ENCODE measurements at regions not wholly inside any gene's neighbourhood (a gene's known extent, or its start where the extent isn't known, plus 50 kb on each side); places are given as distances from the start of the nearest gene placed in this dataset.

DNA sequence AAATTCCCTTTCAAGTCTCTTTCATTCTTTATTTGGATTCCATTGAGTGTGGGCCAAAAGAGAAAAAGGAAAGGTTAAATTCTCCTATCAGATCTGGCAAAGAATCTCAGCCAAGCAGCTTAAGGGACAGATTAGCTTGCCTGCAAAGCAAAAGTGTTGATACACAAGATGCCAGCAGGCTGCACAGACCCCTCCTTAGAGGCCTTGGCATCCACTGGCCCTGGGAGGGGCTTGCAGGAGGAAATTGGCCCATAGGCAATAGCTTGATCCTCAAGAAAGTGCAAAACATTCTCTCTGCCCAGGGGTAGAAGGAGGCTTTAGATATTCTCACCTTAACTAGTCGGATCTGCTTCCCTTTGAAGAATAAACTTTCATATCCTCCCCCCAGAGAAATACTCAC lies 300.4 kb upstream of the CPEB2 start:
- no peak overlapping the region for H3K9ac ChIP-seq (ENCODE audit: low read length)
- H3K9me3 ChIP-seq (ENCODE audit: control insufficient read depth, low read length) = no peaks in the 10 kb centered on the region
- no peak overlapping the region for H3K4me3 ChIP-seq (ENCODE audit: low read length)
- no peaks in the 10 kb centered on the region for H3K36me3 ChIP-seq (ENCODE audit: control insufficient read depth, insufficient read depth, low read length, severe bottlenecking)
- peaks cover 13% of the 10 kb centered on the region for H3K4me1 ChIP-seq (ENCODE audit: control insufficient read depth, insufficient read depth, low read length)
- no peaks in the 10 kb centered on the region for H3K27me3 ChIP-seq (replicated peaks; ENCODE audit: control insufficient read depth, insufficient read depth, low read length)
- peak; percentile 17 for DNase-seq (ENCODE audit: low read depth)

DNA sequence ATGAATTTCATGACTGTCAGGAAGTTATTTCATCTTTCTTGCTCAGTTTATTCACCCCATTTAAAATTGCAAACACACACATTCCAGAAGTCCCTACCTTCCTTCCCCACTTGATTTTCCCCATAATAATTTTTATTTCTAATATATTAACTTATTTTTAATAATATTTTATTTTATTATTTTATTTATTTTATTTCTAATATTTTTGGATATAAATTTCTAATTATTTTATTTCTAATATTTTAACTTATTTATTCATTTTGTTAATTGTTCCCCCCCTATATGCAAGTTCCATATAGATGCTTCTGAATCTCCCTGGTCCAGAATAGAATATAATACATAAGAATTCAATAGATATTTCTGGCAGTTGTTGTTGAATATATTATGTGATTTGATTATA lies 293.7 kb upstream of the CPEB2 start:
- H3K4me1 ChIP-seq (ENCODE audit: control insufficient read depth, insufficient read depth, low read length) = no peaks in the 10 kb centered on the region
- no peaks in the 10 kb centered on the region for H3K9me3 ChIP-seq (ENCODE audit: control insufficient read depth, low read length)
- no peak overlapping the region for H3K9ac ChIP-seq (ENCODE audit: low read length)
- no peaks in the 10 kb centered on the region for H3K36me3 ChIP-seq (ENCODE audit: control insufficient read depth, insufficient read depth, low read length, severe bottlenecking)
- H3K27me3 ChIP-seq (replicated peaks; ENCODE audit: control insufficient read depth, insufficient read depth, low read length) = no peaks in the 10 kb centered on the region
- no peak overlapping the region for H3K4me3 ChIP-seq (ENCODE audit: low read length)
- DNase-seq (ENCODE audit: low read depth) = no peak

DNA sequence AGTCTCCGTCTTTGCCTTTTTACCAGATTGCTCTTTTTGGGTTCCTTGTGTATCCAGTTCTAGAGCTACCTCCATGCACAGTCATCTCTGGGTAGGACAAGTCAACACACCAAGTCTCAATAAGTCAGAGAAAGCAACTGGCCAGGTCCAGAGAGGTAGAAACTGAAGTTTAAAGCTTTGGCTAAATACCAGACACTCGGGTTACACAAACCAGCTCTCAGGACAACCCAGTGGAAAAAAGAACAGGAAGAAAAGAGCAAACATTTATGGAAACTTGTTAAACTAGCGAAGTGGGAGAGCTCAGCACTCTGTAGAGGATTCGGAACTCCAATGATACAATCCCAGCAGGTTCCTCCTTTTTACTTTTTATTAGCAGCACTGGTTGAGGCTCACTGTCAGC lies 291.0 kb upstream of the CPEB2 start:
- no peaks in the 10 kb centered on the region for H3K4me1 ChIP-seq (ENCODE audit: control insufficient read depth, insufficient read depth, low read length)
- no peaks in the 10 kb centered on the region for H3K9me3 ChIP-seq (ENCODE audit: control insufficient read depth, low read length)
- no peak for DNase-seq (ENCODE audit: low read depth)
- no peak overlapping the region for H3K4me3 ChIP-seq (ENCODE audit: low read length)
- no peak overlapping the region for H3K9ac ChIP-seq (ENCODE audit: low read length)
- H3K36me3 ChIP-seq (ENCODE audit: control insufficient read depth, insufficient read depth, low read length, severe bottlenecking) = no peaks in the 10 kb centered on the region
- H3K27me3 ChIP-seq (replicated peaks; ENCODE audit: control insufficient read depth, insufficient read depth, low read length) = no peaks in the 10 kb centered on the region

DNA sequence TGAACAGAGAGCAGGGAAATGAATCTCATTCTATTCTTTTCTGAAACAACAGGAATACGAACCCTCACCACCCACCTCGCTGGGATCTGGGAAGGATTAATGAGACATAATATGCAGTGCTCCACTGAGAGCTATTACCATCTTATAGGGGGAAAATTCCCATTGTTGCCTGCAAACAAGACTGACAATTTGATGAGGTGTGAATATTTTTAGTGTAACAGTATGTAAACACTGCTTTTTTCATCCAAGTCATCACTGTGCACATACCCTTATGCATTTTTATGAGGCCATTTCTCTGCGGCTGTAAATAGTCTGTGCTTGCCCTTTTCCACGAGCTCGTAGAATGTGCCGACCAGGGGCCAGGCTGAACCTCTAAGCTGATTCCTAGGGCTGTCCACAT lies 285.6 kb upstream of the CPEB2 start:
- Histone ChIP-seq H3K36me3 (ENCODE audit: control insufficient read depth, insufficient read depth, low read length, severe bottlenecking) (no peaks in the 10 kb centered on the region), H3K4me3 (ENCODE audit: low read length) (no peak overlapping the region), H3K9me3 (ENCODE audit: control insufficient read depth, low read length) (no peaks in the 10 kb centered on the region), H3K9ac (ENCODE audit: low read length) (no peak overlapping the region), H3K4me1 (ENCODE audit: control insufficient read depth, insufficient read depth, low read length) (peaks cover 9% of the 10 kb centered on the region), H3K27me3 (replicated peaks; ENCODE audit: control insufficient read depth, insufficient read depth, low read length) (no peaks in the 10 kb centered on the region)
- no peak for DNase-seq (ENCODE audit: low read depth)

DNA sequence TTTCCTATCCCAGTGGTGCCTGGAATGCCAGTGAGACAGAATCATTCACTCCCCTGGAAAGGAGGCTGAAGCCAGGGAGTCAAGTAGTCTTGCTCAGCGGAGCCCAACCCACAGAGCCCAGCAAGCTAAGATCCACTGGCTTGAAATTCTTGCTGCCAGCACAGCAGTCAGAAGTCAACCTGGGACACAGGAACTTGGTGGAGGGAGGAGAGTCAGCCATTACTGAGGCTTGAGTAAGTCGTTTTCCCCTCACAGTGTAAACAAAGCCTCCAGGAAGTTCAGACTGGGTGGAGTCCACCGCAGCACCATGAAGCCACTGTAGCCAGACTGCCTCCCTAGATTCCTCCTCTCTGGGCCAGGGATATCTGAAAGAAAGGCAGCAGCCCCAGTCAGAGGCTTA lies 283.2 kb upstream of the CPEB2 start:
- H3K36me3 ChIP-seq (ENCODE audit: control insufficient read depth, insufficient read depth, low read length, severe bottlenecking) = no peaks in the 10 kb centered on the region
- H3K4me1 ChIP-seq (ENCODE audit: control insufficient read depth, insufficient read depth, low read length) = peaks cover 9% of the 10 kb centered on the region
- H3K27me3 ChIP-seq (replicated peaks; ENCODE audit: control insufficient read depth, insufficient read depth, low read length) = no peaks in the 10 kb centered on the region
- no peak overlapping the region for H3K4me3 ChIP-seq (ENCODE audit: low read length)
- peak; percentile 38 for DNase-seq (ENCODE audit: low read depth)
- no peak overlapping the region for H3K9ac ChIP-seq (ENCODE audit: low read length)
- no peaks in the 10 kb centered on the region for H3K9me3 ChIP-seq (ENCODE audit: control insufficient read depth, low read length)

DNA sequence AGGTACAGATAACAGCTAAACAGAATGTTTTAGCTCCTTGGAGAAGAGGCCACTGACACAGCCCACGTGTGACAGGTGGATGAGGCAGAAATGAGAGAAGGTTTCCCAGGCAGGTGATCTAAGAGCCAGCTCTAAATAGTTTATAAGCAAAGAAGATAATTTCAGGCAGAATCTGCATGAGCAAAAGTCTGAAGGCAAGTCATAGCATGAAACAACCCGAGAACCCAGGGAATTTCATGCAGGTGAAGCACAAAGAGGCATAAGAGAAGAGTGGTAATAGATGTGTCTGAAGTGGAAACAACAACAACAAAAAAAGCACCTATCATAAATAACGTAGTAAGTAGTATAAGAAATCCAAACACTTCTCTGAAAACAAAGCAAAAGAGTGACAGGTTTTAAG lies 275.8 kb upstream of the CPEB2 start:
- H3K9me3 ChIP-seq (ENCODE audit: control insufficient read depth, low read length) = no peaks in the 10 kb centered on the region
- H3K9ac ChIP-seq (ENCODE audit: low read length) = no peak overlapping the region
- no peak for DNase-seq (ENCODE audit: low read depth)
- peaks cover 7% of the 10 kb centered on the region for H3K4me1 ChIP-seq (ENCODE audit: control insufficient read depth, insufficient read depth, low read length)
- H3K36me3 ChIP-seq (ENCODE audit: control insufficient read depth, insufficient read depth, low read length, severe bottlenecking) = no peaks in the 10 kb centered on the region
- no peak overlapping the region for H3K4me3 ChIP-seq (ENCODE audit: low read length)
- H3K27me3 ChIP-seq (replicated peaks; ENCODE audit: control insufficient read depth, insufficient read depth, low read length) = no peaks in the 10 kb centered on the region

DNA sequence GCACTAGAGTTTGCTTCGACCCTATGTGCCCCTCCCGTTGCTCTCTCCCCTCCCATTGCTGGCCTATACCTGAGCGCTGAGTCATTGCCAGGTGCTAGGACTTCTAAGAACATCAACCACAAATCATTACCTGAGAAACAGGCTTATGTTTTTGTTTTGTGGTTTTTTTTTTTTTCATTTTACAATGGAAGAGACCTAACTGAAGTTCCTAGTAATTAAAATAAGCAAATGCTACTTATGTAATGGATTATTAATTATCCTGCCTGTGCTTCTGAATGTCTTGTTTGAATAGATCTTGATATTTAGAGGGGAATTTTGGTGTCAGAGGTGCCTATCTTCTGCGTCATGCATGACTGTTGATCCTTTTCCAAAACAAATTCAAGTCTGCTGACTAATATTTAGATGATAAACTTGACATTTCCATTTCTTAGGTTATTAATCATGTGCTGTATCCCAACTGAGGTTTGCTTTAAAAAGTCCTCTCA lies 275.4 kb upstream of the CPEB2 start:
- no peaks in the 10 kb centered on the region for H3K27me3 ChIP-seq (replicated peaks; ENCODE audit: control insufficient read depth, insufficient read depth, low read length)
- H3K4me1 ChIP-seq (ENCODE audit: control insufficient read depth, insufficient read depth, low read length) = peaks cover 7% of the 10 kb centered on the region
- H3K36me3 ChIP-seq (ENCODE audit: control insufficient read depth, insufficient read depth, low read length, severe bottlenecking) = no peaks in the 10 kb centered on the region
- no peaks in the 10 kb centered on the region for H3K9me3 ChIP-seq (ENCODE audit: control insufficient read depth, low read length)
- DNase-seq (ENCODE audit: low read depth) = peak; percentile 17
- H3K4me3 ChIP-seq (ENCODE audit: low read length) = no peak overlapping the region
- H3K9ac ChIP-seq (ENCODE audit: low read length) = no peak overlapping the region

DNA sequence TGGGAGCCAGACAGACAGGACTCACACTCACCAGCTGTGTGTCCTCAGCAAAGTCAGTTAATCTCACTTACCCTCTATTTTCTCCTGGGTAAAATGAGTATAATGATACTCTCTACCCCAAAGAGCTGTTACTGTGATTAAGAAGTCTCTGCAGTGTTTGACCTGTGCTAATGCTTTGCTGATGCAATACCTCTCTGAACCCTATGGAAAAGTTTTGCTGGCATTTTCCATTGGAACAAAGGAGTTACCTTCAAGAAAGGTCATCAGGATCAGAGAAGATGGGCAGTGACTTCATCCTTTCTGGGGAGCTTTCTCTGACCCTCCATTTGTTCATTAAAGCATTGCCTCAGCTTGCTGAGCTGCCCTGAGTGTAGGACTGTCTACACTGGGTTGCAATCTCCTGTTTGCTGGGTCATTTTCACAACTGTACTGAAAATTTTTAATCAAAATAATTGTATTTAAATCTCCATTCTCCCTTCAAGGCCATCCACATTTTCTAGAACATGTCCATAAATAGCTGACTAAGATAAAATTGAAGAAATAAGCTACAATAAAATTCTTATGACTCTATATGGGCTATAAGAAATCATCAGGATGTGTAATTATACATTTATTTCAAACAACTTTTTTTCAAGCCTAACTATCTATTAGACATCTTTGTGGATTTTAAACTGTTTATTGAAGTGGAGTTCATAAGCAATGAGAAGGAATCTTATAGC lies 272.8 kb upstream of the CPEB2 start:
- Histone ChIP-seq H3K4me3 (ENCODE audit: low read length) (no peak overlapping the region), H3K27me3 (replicated peaks; ENCODE audit: control insufficient read depth, insufficient read depth, low read length) (no peaks in the 10 kb centered on the region), H3K9ac (ENCODE audit: low read length) (no peak overlapping the region), H3K9me3 (ENCODE audit: control insufficient read depth, low read length) (peaks cover 3% of the 10 kb centered on the region), H3K4me1 (ENCODE audit: control insufficient read depth, insufficient read depth, low read length) (peaks cover 7% of the 10 kb centered on the region), H3K36me3 (ENCODE audit: control insufficient read depth, insufficient read depth, low read length, severe bottlenecking) (no peaks in the 10 kb centered on the region)
- no peak for DNase-seq (ENCODE audit: low read depth)

DNA sequence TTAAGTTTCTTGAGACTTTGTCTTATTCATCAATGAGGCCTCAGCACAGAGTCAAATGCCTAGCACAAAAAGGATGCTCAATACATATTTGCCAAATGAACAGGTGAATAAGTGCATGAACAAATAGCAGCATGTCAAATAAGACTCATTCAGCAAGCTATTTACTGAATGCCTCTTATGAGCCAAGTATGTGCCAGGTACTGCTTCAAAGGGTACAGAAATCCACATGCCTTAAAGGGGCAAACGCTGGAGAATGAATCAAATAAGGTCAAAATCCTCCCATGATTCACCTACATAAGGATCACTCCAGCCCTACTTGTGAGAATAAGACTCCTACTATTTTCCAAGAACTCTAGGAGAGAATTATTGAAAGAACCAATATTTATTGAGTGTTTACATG lies 260.2 kb upstream of the CPEB2 start:
- DNase-seq (ENCODE audit: low read depth) = no peak
- no peak overlapping the region for H3K9ac ChIP-seq (ENCODE audit: low read length)
- no peaks in the 10 kb centered on the region for H3K4me1 ChIP-seq (ENCODE audit: control insufficient read depth, insufficient read depth, low read length)
- no peaks in the 10 kb centered on the region for H3K27me3 ChIP-seq (replicated peaks; ENCODE audit: control insufficient read depth, insufficient read depth, low read length)
- H3K4me3 ChIP-seq (ENCODE audit: low read length) = no peak overlapping the region
- no peaks in the 10 kb centered on the region for H3K9me3 ChIP-seq (ENCODE audit: control insufficient read depth, low read length)
- no peaks in the 10 kb centered on the region for H3K36me3 ChIP-seq (ENCODE audit: control insufficient read depth, insufficient read depth, low read length, severe bottlenecking)

DNA sequence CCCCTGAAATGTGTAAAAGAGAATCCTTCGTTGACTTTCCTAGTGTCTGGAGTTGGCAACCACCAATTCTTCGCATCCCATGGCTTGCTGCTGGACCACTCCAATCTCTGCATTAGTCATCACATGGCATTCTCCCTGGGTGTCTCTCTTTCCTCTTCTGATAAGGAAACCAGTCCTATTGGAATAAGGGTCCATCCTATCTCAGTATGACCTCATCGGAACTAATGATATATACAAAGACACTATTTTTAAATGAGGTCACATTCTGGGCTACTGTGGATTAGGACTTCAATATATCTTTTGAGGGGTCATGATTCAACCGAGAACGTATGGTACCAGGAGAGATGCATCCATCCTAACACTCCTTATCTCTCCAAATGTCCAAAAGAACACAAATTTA lies 259.1 kb upstream of the CPEB2 start:
- H3K36me3 ChIP-seq (ENCODE audit: control insufficient read depth, insufficient read depth, low read length, severe bottlenecking) = no peaks in the 10 kb centered on the region
- no peak overlapping the region for H3K4me3 ChIP-seq (ENCODE audit: low read length)
- peaks cover 6% of the 10 kb centered on the region for H3K4me1 ChIP-seq (ENCODE audit: control insufficient read depth, insufficient read depth, low read length)
- no peak overlapping the region for H3K9ac ChIP-seq (ENCODE audit: low read length)
- no peaks in the 10 kb centered on the region for H3K9me3 ChIP-seq (ENCODE audit: control insufficient read depth, low read length)
- DNase-seq (ENCODE audit: low read depth) = no peak
- no peaks in the 10 kb centered on the region for H3K27me3 ChIP-seq (replicated peaks; ENCODE audit: control insufficient read depth, insufficient read depth, low read length)

DNA sequence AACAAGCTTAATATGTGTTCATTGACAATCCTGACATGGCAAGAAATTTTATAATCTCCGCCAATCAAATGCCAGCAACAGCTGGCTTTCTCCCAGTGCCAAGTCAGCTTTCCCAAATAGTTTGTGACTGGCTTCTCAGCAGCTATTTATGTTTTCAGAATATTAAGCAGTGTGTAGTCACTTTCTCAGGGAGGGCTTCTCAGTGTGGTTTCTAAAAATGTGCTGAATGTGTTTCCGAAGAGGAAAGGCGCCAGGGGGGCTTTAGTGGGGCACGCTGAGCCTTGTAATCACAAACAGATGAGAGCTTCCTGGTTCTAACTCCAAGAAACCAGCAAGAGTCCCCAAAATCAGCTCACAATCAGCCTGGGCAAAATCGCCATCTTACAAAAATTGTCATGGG lies 258.7 kb upstream of the CPEB2 start:
- no peak overlapping the region for H3K9ac ChIP-seq (ENCODE audit: low read length)
- H3K4me1 ChIP-seq (ENCODE audit: control insufficient read depth, insufficient read depth, low read length) = peaks cover 9% of the 10 kb centered on the region
- H3K36me3 ChIP-seq (ENCODE audit: control insufficient read depth, insufficient read depth, low read length, severe bottlenecking) = no peaks in the 10 kb centered on the region
- no peaks in the 10 kb centered on the region for H3K9me3 ChIP-seq (ENCODE audit: control insufficient read depth, low read length)
- peak; percentile 30 for DNase-seq (ENCODE audit: low read depth)
- no peak overlapping the region for H3K4me3 ChIP-seq (ENCODE audit: low read length)
- H3K27me3 ChIP-seq (replicated peaks; ENCODE audit: control insufficient read depth, insufficient read depth, low read length) = no peaks in the 10 kb centered on the region

DNA sequence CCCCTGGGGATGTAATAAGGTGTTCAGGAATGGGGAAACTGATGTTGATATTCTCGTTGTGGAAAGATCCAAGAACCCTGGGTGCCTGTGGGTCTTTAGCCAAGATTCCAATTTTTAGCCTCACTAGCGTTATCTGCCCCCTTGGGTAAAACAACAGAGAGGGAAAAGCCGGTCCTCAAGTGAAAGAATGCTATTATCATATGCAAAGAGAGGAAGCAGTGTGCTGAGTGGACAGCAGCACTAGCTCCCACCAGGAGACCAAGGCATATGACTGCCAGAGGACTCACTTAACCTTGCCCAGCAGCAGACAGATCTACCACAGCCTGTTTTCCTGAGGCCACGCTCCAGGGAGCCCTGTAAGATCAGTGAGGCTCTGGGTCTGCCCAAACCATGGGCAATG lies 257.9 kb upstream of the CPEB2 start:
- no peaks in the 10 kb centered on the region for H3K36me3 ChIP-seq (ENCODE audit: control insufficient read depth, insufficient read depth, low read length, severe bottlenecking)
- H3K4me1 ChIP-seq (ENCODE audit: control insufficient read depth, insufficient read depth, low read length) = peaks cover 9% of the 10 kb centered on the region
- no peak overlapping the region for H3K4me3 ChIP-seq (ENCODE audit: low read length)
- DNase-seq (ENCODE audit: low read depth) = peak; percentile 0
- no peaks in the 10 kb centered on the region for H3K9me3 ChIP-seq (ENCODE audit: control insufficient read depth, low read length)
- no peak overlapping the region for H3K9ac ChIP-seq (ENCODE audit: low read length)
- no peaks in the 10 kb centered on the region for H3K27me3 ChIP-seq (replicated peaks; ENCODE audit: control insufficient read depth, insufficient read depth, low read length)
